HepG2 (cell line): ENCODE measurements at regions not wholly inside any gene's neighbourhood (a gene's known extent, or its start where the extent isn't known, plus 50 kb on each side); places are given as distances from the start of the nearest gene placed in this dataset.

Experiments used
- ARID3A ChIP-seq: IDR thresholded peaks from 2 replicates; pipeline ENCODE4 v1.6.1; 2012; ENCODE audit warnings: low read depth, low read length, improper control_type of control experiment
- ARNT2 ChIP-seq: sonication (generic); formaldehyde crosslinking; IDR thresholded peaks from 2 replicates; pipeline ENCODE4 v1.8.0; 2022; ENCODE audit warnings: mild to moderate bottlenecking, low read depth, missing genetic modification reagents, moderate library complexity
- ATAD3A ChIP-seq: sonication (generic); formaldehyde crosslinking; IDR thresholded peaks from 2 replicates; pipeline ENCODE4 v1.4.0; 2020; ENCODE audit warnings: missing genetic modification reagents
- DRAP1 ChIP-seq: IDR thresholded peaks from 2 replicates; pipeline ENCODE4 v1.6.1; 2016; ENCODE audit warnings: missing genetic modification reagents, missing compliant biosample characterization
- EP300 ChIP-seq, 3 experiments: sonication (generic) in 1 of 3; formaldehyde crosslinking in 1 of 3; IDR thresholded peaks; 2 replicates each; pipeline versions ENCODE4 v1.5.1 to v1.6.1; 2011 to 2020; ENCODE audit warnings: low read depth in 2 of 3, low read length in 2 of 3, borderline replicate concordance in 1 of 3, improper control_type of control experiment in 1 of 3, mild to moderate bottlenecking in 1 of 3, missing genetic modification reagents in 1 of 3, moderate library complexity in 1 of 3
- GATAD1 ChIP-seq: IDR thresholded peaks from 2 replicates; pipeline ENCODE4 v1.6.1; 2016; ENCODE audit warnings: missing genetic modification reagents, missing compliant biosample characterization
- KLF13 ChIP-seq: sonication (generic); formaldehyde crosslinking; IDR thresholded peaks from 2 replicates; pipeline ENCODE4 v1.4.0; 2020; ENCODE audit warnings: mild to moderate bottlenecking, missing genetic modification reagents
- MAFG ChIP-seq: sonication (generic); formaldehyde crosslinking; IDR thresholded peaks from 2 replicates; pipeline ENCODE4 v1.5.1; 2020; ENCODE audit warnings: mild to moderate bottlenecking, missing genetic modification reagents
- NCOA5 ChIP-seq: sonication (generic); formaldehyde crosslinking; IDR thresholded peaks from 2 replicates; pipeline ENCODE4 v1.4.0; 2020; ENCODE audit warnings: missing genetic modification reagents
- PHF5A ChIP-seq: IDR thresholded peaks from one replicate; pipeline ENCODE4 v1.6.1; 2018; ENCODE audit warnings: low read depth, missing genetic modification reagents; ENCODE audit not compliant: unreplicated experiment
- RORA ChIP-seq: sonication (generic); formaldehyde crosslinking; IDR thresholded peaks from 2 replicates; pipeline ENCODE4 v1.5.0; 2020; ENCODE audit warnings: mild to moderate bottlenecking, missing genetic modification reagents, moderate library complexity
- SATB2 ChIP-seq: sonication (generic); formaldehyde crosslinking; IDR thresholded peaks from 2 replicates; pipeline ENCODE4 v1.5.0; 2020; ENCODE audit warnings: missing genetic modification reagents
- TAF1 ChIP-seq: sonication (generic); formaldehyde crosslinking; IDR thresholded peaks from 2 replicates; pipeline ENCODE4 v1.4.0; 2020; ENCODE audit warnings: missing genetic modification reagents
- TCF12 ChIP-seq, 2 experiments: fragments of 450-650 bp in 1 of 2; sonication (generic) in 1 of 2; formaldehyde crosslinking in 1 of 2; IDR thresholded peaks; 2 replicates each; pipeline versions ENCODE4 v1.6.1 to v1.8.0; 2017 to 2022; ENCODE audit warnings: antibody characterized with exemption in 1 of 2, mild to moderate bottlenecking in 1 of 2, missing genetic modification reagents in 1 of 2, moderate library complexity in 1 of 2
- U2AF2 ChIP-seq: fragments of 200-400 bp; formaldehyde crosslinking; IDR thresholded peaks from 2 replicates; pipeline ENCODE4 v1.6.1; 2017; ENCODE audit warnings: low read depth, mild to moderate bottlenecking, low read length
- XBP1 ChIP-seq: sonication (generic); formaldehyde crosslinking; IDR thresholded peaks from 2 replicates; pipeline ENCODE4 v1.5.0; 2020; ENCODE audit warnings: missing genetic modification reagents
- ZBTB3 ChIP-seq: sonication (generic); formaldehyde crosslinking; IDR thresholded peaks from 2 replicates; pipeline ENCODE4 v1.4.0; 2020; ENCODE audit warnings: low read depth, mild to moderate bottlenecking, moderate library complexity, missing genetic modification reagents, borderline replicate concordance
- ZFP36L1 ChIP-seq: sonication (generic); formaldehyde crosslinking; IDR thresholded peaks from 2 replicates; pipeline ENCODE4 v1.8.0; 2022; ENCODE audit warnings: mild to moderate bottlenecking, missing genetic modification reagents, moderate library complexity
- ZNF101 ChIP-seq: sonication (generic); formaldehyde crosslinking; IDR thresholded peaks from 2 replicates; pipeline ENCODE4 v1.4.0; 2020; ENCODE audit warnings: mild to moderate bottlenecking, low read depth, missing genetic modification reagents, borderline replicate concordance
- ZNF124 ChIP-seq: sonication (generic); formaldehyde crosslinking; IDR thresholded peaks from 2 replicates; pipeline ENCODE4 v1.4.0; 2020; ENCODE audit warnings: missing genetic modification reagents
- ZNF251 ChIP-seq: sonication (generic); formaldehyde crosslinking; IDR thresholded peaks from 2 replicates; pipeline ENCODE4 v1.9.0; 2021; ENCODE audit warnings: mild to moderate bottlenecking, missing genetic modification reagents
- ZNF281 ChIP-seq: sonication (generic); formaldehyde crosslinking; IDR thresholded peaks from 2 replicates; pipeline ENCODE4 v1.4.0; 2020; ENCODE audit warnings: missing genetic modification reagents, borderline replicate concordance
- ZNF282 ChIP-seq: fragments of 450-650 bp; IDR thresholded peaks from 2 replicates; pipeline ENCODE4 v1.6.1; 2018; ENCODE audit not compliant: partially characterized antibody
- ZNF792 ChIP-seq: IDR thresholded peaks from 2 replicates; pipeline ENCODE4 v1.6.1; 2016
- ZSCAN22 ChIP-seq: sonication (generic); formaldehyde crosslinking; IDR thresholded peaks from 2 replicates; pipeline ENCODE4 v1.4.0; 2020; ENCODE audit warnings: mild to moderate bottlenecking, missing genetic modification reagents

GRCh38 chr18:34976899-34977837 is 64.0 kb upstream of the MAPRE2 start (continued):
- TF ChIP-seq ZNF251 = no peak
- TF ChIP-seq ZNF101 (CRISPR knock-in tag) = no peak
- TF ChIP-seq U2AF2 = no peak
- TF ChIP-seq NCOA5 (CRISPR knock-in tag) = no peak
- peak in 1 of 2 experiments; percentile 31; a peak in 1 of 4 replicates for TF ChIP-seq EP300 (IDR thresholded peaks at IDR 0.05; ENCODE audit: low read depth in 2 of 2, low read length in 2 of 2)
- no peak; the same call in 1 of the 2 replicates for TF ChIP-seq EP300 (CRISPR knock-in tag; IDR thresholded peaks at IDR 0.05; ENCODE audit: borderline replicate concordance)
- no peak for TF ChIP-seq SATB2 (CRISPR knock-in tag)
- TF ChIP-seq ARNT2 (CRISPR knock-in tag) = peak; percentile 85; the same call in 1 of the 2 replicates
- no peak for TF ChIP-seq ARID3A
- peak; percentile 59; the same call in 1 of the 2 replicates for TF ChIP-seq DRAP1
- no peak for TF ChIP-seq ZNF281
- no peak for TF ChIP-seq ZNF282
- no peak for TF ChIP-seq PHF5A
- TF ChIP-seq KLF13 = no peak
- TF ChIP-seq ZNF124 (CRISPR knock-in tag) = no peak
- TF ChIP-seq ATAD3A = no peak
- no peak for TF ChIP-seq XBP1 (CRISPR knock-in tag)
- peak; percentile 61 for TF ChIP-seq TAF1
- TF ChIP-seq ZNF792 (CRISPR knock-in tag) = no peak
- no peak for TF ChIP-seq TCF12 (IDR thresholded peaks at IDR 0.05)
- TF ChIP-seq TCF12 (CRISPR knock-in tag; IDR thresholded peaks at IDR 0.05) = peak; percentile 63; the same call in 1 of the 2 replicates
- TF ChIP-seq ZSCAN22 (CRISPR knock-in tag) = no peak
- TF ChIP-seq ZBTB3 (CRISPR knock-in tag) = no peak
- TF ChIP-seq GATAD1 = peak; percentile 37; the same call in 1 of the 2 replicates
- TF ChIP-seq ZFP36L1 = no peak
- TF ChIP-seq RORA (CRISPR knock-in tag) = no peak
- no peak for TF ChIP-seq MAFG (CRISPR knock-in tag)
